DND-41 (cell line): ENCODE measurements at regions not wholly inside any gene's neighbourhood (a gene's known extent, or its start where the extent isn't known, plus 50 kb on each side); places are given as distances from the start of the nearest gene placed in this dataset.

Experiments used
- ATAC-seq: fragments of 200-7000 bp; cut with Tn5 transposase; 3 replicates; pipeline ENCODE4 v1.9.1; 2021; ENCODE audit warnings: low read depth; ENCODE audit not compliant: insufficient read depth
- DNase-seq: peaks from one replicate; pipeline ENCODE4 v3.0.0-alpha.2; 2020
- H2AFZ ChIP-seq: 2 replicates; pipeline ENCODE4 v1.6.0; 2012; ENCODE audit warnings: low read depth, low read length
- H3K27ac ChIP-seq: 2 replicates; pipeline ENCODE4 v1.5.1; 2012; ENCODE audit warnings: low read length, inconsistent platforms
- H3K27me3 ChIP-seq: fragments of 200-600 bp; sonication (generic); 2 replicates; pipeline ENCODE4 v1.6.0; 2012; ENCODE audit warnings: low read length, mild to moderate bottlenecking, inconsistent platforms; ENCODE audit not compliant: insufficient read depth, poor library complexity
- H3K36me3 ChIP-seq: 2 replicates; pipeline ENCODE4 v1.5.1; 2012; ENCODE audit warnings: low read length, inconsistent platforms; ENCODE audit not compliant: insufficient read depth
- H3K4me1 ChIP-seq: 2 replicates; pipeline ENCODE4 v1.5.1; 2012; ENCODE audit warnings: mild to moderate bottlenecking, low read length; ENCODE audit not compliant: insufficient read depth
- H3K4me2 ChIP-seq: 2 replicates; pipeline ENCODE4 v1.6.0; 2012; ENCODE audit warnings: mild to moderate bottlenecking, moderate library complexity, low read length, inconsistent platforms; ENCODE audit not compliant: insufficient read depth
- H3K4me3 ChIP-seq, 2 experiments: fragments of 200-600 bp in 1 of 2; shearing (Covaris generic) in 1 of 2; 2 replicates each; pipeline ENCODE4 v1.5.1; 2012 to 2016; ENCODE audit warnings: inconsistent platforms in 2 of 2, low read length in 2 of 2, mild to moderate bottlenecking in 2 of 2, low read depth in 1 of 2, moderate library complexity in 1 of 2
- H3K79me2 ChIP-seq: 2 replicates; pipeline ENCODE4 v1.6.0; 2012; ENCODE audit warnings: low read length, inconsistent platforms; ENCODE audit not compliant: insufficient read depth
- H3K9ac ChIP-seq: 2 replicates; pipeline ENCODE4 v1.6.0; 2012; ENCODE audit warnings: low read depth, mild to moderate bottlenecking, inconsistent platforms, low read length, moderate library complexity
- H3K9me3 ChIP-seq: 2 replicates; pipeline ENCODE4 v1.5.1; 2012; ENCODE audit warnings: low read length, moderate library complexity, mild to moderate bottlenecking, inconsistent platforms; ENCODE audit not compliant: insufficient read depth, severe bottlenecking
- H4K20me1 ChIP-seq: 2 replicates; pipeline ENCODE4 v1.6.0; 2012; ENCODE audit warnings: low read length; ENCODE audit not compliant: insufficient read depth
- EZH2 ChIP-seq: IDR thresholded peaks from 3 replicates; pipeline ENCODE4 v1.6.1; 2012; ENCODE audit warnings: borderline replicate concordance, low read depth, mild to moderate bottlenecking, moderate library complexity, low read length, inconsistent platforms; ENCODE audit not compliant: severe bottlenecking
- TF ChIP-seq, protein P1 (sequence below): IDR thresholded peaks from 2 replicates; pipeline ENCODE4 v1.5.1; 2012; ENCODE audit warnings: borderline replicate concordance, low read length, moderate library complexity, mild to moderate bottlenecking; ENCODE audit not compliant: poor library complexity, severe bottlenecking; ENCODE audit errors: extremely low read depth

GRCh38 chr4:112858751-112859150 lies 190.7 kb upstream of the ANK2 start:
- Histone ChIP-seq H3K9ac (no peak overlapping the region), H3K9me3 (no peaks in the 10 kb centered on the region), H3K4me2 (no peak overlapping the region), H3K4me1 (no peaks in the 10 kb centered on the region), H4K20me1 (no peaks in the 10 kb centered on the region), H2AFZ (no peak overlapping the region), H3K4me3 (no peak overlapping the region), H3K79me2 (no peaks in the 10 kb centered on the region), H3K27me3 (no peaks in the 10 kb centered on the region), H3K27ac (no peak overlapping the region), H3K36me3 (no peaks in the 10 kb centered on the region)
- TF ChIP-seq, protein P1, sequence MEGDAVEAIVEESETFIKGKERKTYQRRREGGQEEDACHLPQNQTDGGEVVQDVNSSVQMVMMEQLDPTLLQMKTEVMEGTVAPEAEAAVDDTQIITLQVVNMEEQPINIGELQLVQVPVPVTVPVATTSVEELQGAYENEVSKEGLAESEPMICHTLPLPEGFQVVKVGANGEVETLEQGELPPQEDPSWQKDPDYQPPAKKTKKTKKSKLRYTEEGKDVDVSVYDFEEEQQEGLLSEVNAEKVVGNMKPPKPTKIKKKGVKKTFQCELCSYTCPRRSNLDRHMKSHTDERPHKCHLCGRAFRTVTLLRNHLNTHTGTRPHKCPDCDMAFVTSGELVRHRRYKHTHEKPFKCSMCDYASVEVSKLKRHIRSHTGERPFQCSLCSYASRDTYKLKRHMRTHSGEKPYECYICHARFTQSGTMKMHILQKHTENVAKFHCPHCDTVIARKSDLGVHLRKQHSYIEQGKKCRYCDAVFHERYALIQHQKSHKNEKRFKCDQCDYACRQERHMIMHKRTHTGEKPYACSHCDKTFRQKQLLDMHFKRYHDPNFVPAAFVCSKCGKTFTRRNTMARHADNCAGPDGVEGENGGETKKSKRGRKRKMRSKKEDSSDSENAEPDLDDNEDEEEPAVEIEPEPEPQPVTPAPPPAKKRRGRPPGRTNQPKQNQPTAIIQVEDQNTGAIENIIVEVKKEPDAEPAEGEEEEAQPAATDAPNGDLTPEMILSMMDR, result no peak
- TF ChIP-seq EZH2, result no peak
- ATAC-seq, result no peak
- DNase-seq, result no peak

DNA sequence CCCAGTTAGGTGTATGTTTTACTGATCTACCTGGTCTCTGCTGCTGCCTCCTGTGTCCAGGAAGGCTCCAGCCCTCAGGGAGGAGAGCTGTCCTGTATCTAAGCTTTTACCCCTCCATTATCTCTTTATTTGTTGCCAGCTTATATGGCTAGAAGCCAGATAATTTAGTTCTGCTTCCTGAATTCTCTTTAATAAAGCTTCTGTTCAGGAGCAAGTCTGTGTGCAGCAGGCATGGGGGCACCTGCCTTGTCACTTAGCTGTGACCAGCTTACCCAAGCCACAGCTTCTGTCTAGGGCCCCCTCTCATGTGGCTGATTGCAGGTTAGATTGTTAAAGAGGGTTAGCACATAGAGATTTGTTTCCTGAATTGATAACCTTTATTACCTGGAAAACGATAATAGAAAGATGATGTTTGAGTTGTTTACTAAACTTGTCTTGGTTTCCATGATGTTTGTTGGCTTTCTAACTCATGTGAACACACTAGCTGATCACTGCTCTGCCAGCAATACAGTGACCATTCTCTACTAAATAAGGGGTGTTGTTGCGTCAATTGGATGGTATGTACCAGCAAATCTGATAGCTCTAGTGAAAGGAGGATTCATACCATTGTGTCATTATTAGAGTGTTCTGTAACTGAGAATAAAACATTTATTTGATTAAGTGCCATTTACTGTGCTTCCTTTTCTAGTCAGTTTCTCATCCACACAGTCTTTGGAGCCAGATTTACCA lies 189.8 kb upstream of the ANK2 start:
- no peak for DNase-seq
- no peaks in the 10 kb centered on the region for H3K79me2 ChIP-seq

GRCh38 chr4:112860830-112861690 lies 188.4 kb upstream of the ANK2 start:
- TF ChIP-seq, protein P1, result no peak
- TF ChIP-seq EZH2, result no peak

More for the DNA sequence above, 189.8 kb upstream of the ANK2 start:
- Histone ChIP-seq H3K9me3 (no peaks in the 10 kb centered on the region), H4K20me1 (no peaks in the 10 kb centered on the region), H3K27me3 (no peaks in the 10 kb centered on the region), H3K4me2 (no peak overlapping the region), H3K4me1 (no peaks in the 10 kb centered on the region), H3K9ac (no peak overlapping the region), H2AFZ (no peak overlapping the region), H3K4me3 (no peak overlapping the region), H3K27ac (no peak overlapping the region), H3K36me3 (no peaks in the 10 kb centered on the region)
- no peak for ATAC-seq
- TF ChIP-seq EZH2, result no peak
- TF ChIP-seq, protein P1, result no peak

More at GRCh38 chr4:112860830-112861690, 188.4 kb upstream of the ANK2 start:
- H3K36me3 ChIP-seq, result no peaks in the 10 kb centered on the region
- H4K20me1 ChIP-seq, result no peaks in the 10 kb centered on the region
- H3K79me2 ChIP-seq, result no peaks in the 10 kb centered on the region
- no peak overlapping the region for H3K9ac ChIP-seq
- no peaks in the 10 kb centered on the region for H3K27me3 ChIP-seq
- H3K4me1 ChIP-seq, result no peaks in the 10 kb centered on the region
- no peak overlapping the region for H3K4me3 ChIP-seq
- H3K4me2 ChIP-seq, result no peak overlapping the region
- H3K27ac ChIP-seq, result no peak overlapping the region
- no peak overlapping the region for H2AFZ ChIP-seq
- H3K9me3 ChIP-seq, result no peaks in the 10 kb centered on the region
- DNase-seq (no peak), ATAC-seq (no peak)
